GM11168 (cell line): ENCODE measurements at regions not wholly inside any gene's neighbourhood (a gene's known extent, or its start where the extent isn't known, plus 50 kb on each side); places are given as distances from the start of the nearest gene placed in this dataset.

ENCODE experiments used
- in situ Hi-C: fragments of 300-500 bp; cut with MboI; formaldehyde crosslinking; loops from one replicate; pipeline ENCODE4 v1.12.0; 2022; ENCODE audit warnings: low sequenced_read_pairs; ENCODE audit not compliant: unreplicated experiment

DNA sequence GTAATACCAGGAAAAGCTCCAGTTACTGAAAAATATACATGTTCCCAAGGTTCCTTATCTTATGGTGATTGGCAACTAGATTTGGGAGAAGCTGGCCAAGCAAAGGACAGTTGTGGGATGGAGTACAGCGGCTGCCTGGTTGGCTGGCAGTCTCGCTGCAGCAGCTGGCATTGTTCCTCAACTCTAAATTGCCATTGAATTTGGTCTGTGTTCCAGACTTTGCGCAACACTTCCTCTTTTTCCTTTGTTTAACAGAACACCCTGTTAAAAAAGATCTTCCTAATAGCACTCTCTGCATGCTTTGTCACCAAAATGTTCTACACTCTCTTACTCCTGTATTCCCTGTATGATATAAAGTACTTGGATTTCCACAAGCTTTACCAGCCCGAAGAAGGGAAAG, 420.6 kb upstream of the RBMS3 start:
- in situ Hi-C loops, result no loop called here

DNA sequence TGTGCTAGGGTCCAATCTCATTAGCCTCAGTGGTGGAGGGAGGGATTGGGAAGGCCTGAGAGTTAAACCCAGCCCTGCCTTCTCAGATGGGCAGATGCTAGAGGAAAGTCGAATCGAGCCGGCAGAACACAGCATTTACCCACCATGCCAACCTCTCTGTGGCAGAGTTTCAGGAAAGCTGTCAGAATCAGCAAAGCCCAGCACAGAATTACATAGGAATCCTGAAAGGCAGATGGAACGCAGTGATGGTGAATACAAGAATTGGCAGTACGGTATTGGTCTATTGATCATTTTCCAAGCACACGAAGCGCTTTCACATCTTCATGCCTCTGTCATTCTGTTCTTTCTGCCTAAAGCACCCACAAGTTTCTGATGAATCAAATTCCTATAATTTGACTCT, 417.7 kb upstream of the RBMS3 start:
- in situ Hi-C loops, result no loop called here

DNA sequence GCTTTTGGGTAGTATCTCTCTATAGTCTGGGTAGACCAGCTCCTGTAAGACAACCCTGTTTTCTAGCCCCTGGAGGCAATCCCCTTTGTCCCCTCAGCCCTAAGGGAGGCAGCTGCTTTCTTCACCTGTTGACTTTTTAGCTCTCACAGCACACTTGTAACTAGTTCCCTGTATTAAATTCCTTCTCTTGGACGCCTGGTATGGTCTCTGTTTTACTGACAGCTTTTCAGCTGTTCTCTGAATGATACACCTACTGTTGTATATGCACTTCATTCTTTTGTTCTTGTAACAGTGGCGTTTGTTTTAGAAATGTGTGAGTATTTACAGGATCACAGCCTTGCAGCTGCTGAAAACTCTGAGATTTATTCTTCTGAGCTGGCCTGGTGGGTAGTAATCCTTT, 413.0 kb upstream of the RBMS3 start:
- in situ Hi-C loops, result no loop called here

DNA sequence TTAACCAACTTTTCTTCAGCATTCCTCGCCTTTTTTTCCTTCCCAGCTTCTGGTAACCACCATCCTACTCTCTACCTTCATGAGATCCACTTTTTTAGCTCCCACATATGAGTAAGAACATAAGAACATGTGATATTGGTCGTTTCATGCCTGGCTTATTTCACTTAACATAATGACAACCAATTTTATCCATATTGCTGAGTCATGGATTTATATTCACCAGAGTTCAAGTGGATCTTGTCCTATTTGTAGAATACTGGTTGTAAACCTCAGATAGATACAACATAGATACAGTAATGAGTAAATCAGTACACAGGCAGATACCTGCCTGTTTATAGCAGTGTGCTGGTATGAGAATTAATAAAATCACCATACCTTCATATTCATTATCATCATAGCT, 412.0 kb upstream of the RBMS3 start:
- in situ Hi-C loops, result no loop called here

- in situ Hi-C loops, result no loop called here
These were observed 403.0 kb upstream of the RBMS3 start for GRCh38 chr3:28877912-28878311.

DNA sequence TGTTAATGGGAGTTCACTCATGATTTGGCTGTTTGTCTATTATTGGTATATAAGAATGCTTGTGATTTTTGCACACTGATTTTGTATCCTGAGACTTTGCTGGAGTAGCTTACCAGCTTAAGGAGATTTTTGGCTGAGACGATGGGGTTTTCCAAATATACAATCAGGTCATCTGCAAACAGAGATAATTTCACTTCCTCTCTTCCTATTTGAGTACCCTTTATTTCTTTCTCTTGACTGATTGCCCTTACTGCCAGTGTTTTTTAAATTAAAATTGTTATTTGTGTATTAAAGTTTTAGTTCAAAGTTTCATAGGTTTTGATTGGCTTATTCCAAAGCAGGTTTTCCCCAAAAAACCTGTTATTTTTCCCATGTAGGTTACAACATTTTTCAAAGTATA, 390.5 kb upstream of the RBMS3 start:
- in situ Hi-C loops, result no loop called here

DNA sequence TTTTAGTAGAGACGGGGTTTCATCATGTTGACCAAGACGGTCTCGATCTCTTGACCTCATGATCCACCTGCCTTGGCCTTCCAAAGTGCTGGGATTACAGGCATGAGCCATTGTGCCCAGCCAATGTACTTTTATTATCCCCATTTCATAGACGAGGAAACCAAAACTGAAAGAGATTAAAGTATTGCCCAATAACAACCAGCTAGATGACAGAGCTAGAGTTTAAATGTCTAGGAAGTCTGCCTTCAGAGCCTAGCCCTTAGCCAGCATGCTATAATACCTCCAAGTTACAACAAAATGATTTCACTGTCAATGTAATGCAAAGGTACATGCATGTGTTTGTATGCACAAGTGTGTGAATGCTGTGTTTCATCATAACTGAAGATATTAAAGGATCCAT, 389.4 kb upstream of the RBMS3 start:
- in situ Hi-C loops, result no loop called here

DNA sequence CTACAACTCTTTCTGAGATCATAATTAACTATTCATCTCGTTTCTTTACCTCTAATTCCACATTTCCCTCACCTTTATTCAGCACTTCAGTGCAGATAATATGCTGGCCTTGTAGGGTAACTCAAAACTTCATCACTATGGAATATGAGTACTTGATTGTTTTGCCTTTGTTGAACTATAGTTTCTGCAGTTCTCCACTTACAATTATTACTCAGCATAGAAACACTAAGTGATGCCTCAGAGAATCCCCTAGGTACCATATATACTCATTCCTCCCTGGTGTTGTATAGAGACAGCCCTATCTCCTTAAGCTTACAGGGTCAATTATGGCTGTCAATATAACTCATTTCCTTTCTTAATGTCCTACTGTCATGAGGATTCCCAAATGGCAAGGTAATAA, 380.6 kb upstream of the RBMS3 start:
- in situ Hi-C loops, result no loop called here

- in situ Hi-C loops, result no loop called here
These were observed 379.9 kb upstream of the RBMS3 start for GRCh38 chr3:28901018-28901417.

GRCh38 chr3:28903171-28903601, 377.7 kb upstream of the RBMS3 start:
- in situ Hi-C loops, result no loop called here

- in situ Hi-C loops, result no loop called here
These were observed 375.1 kb upstream of the RBMS3 start for GRCh38 chr3:28905798-28906197.

DNA sequence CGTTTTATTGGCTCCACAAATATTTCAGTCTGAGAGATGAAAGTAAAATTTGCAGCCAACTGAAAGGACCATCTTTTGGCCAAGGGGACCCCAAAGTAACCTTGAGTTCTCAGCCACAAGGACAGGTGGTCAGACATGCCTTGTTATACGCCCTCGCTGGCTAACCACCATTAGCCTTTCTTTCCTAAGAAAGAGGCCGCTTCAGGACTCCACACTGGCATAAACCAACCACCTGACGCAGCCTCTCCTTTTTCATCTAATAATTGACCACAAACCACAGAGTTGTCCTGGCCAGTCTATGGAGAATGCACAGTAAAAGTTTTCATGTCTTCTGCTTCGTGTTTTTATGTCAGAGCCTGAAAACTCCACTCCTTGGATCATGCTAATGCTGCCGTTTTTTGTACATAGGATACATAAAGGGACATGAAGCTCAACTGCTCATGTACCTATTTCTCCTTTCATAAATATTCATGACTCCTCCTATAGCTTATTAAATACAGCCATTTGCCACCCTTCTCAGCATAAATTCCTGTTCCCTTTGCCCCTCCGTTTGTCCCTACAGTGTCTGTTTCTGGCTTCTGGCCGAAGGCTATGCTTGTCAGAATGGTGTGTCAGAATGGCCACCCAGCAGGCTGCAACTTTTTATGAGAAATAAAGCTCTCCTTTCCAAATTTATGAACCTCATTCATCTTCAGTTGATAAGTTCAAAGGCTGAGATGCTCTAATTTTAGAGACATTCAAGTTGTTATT, 374.1 kb upstream of the RBMS3 start:
- in situ Hi-C loops, result no loop called here

GRCh38 chr3:28907616-28908015, 373.3 kb upstream of the RBMS3 start:
- in situ Hi-C loops, result no loop called here

- in situ Hi-C loops, result no loop called here
These were observed 368.6 kb upstream of the RBMS3 start for GRCh38 chr3:28912120-28912885.

GRCh38 chr3:28915741-28916500, 364.9 kb upstream of the RBMS3 start:
- in situ Hi-C loops, result no loop called here

- in situ Hi-C loops, result no loop called here
These were observed 364.0 kb upstream of the RBMS3 start for GRCh38 chr3:28916713-28917499.

DNA sequence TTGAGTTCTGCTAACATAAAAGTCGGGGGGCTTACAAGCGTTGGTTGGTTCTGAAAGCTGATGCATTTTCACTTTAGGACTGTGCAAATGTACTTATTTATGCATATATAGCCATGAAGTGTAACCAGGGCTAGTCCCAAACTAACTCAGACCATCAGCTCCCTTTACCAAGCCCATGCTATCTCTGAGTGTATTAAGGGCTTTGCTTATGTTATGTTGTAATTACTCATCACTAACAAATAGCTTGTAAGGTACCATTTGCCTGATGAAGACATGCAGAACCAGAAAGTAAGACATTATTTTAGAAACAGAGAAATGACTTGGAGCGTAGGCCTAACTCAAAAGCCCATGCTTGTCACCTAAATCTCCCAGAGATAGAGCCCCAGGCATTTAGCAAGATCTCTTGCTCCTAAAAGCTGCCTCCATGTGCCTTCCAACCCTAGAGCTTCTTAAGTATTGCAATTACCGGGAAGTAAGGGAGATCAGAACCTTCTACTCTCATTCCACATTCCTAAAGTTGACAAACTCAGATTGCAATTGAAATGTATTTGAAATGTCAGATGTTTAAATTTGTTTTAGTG, 362.9 kb upstream of the RBMS3 start:
- in situ Hi-C loops, result no loop called here

DNA sequence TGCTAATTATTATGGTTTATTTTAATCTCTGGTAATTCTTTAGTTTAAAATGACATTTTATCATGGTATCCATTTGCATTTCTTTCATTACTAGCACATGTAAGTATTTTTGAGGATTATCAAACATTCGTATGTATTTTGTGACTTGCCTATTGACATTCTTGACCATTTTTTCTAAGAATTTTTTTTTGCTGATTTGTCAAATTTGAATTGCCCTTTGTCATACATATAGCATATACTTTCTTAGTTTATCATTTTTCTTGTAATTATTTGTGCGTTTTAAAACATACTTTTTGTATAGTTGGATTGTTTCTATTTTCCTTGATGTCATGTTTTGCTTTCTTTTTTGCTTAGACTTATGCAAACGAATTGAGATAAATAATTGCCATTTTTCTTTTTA, 358.5 kb upstream of the RBMS3 start:
- in situ Hi-C loops, result no loop called here

GRCh38 chr3:28923994-28924393, 356.9 kb upstream of the RBMS3 start:
- in situ Hi-C loops, result no loop called here

DNA sequence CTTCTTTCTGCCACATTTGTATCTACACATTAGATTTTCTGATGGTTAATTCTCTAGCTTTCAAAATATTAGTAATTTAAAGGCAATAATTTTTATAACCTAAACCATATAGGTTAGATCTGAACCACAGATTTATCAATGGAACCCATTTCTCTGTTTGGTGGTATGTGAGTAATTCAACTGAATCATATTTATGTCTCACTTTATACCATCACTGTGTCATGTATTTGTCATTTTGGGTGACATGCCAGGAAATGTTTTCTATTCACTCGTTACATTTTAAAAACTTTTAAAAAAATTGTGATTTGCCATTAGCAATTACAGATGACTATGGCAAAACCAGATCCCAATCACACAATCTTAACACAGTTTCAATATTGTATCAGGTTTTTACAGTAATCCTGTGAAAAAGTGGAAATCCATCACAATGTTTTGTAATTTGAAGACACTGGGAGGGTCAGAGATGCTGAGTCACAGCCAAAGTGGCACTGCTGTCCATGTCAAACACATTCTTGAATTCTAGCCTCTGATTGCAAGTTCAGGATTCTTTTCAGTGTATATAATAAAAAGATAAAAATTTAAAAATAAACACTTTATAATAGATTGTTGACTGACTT, 356.0 kb upstream of the RBMS3 start:
- in situ Hi-C loops, result no loop called here
